Vagina (tissue), 2 donors: ENCODE measurements at regions not wholly inside any gene's neighbourhood (a gene's known extent, or its start where the extent isn't known, plus 50 kb on each side); places are given as distances from the start of the nearest gene placed in this dataset.

Source experiments
- POLR2AphosphoS5 ChIP-seq, 2 donors: sonication (generic); formaldehyde crosslinking; IDR thresholded peaks; one replicate each; pipeline ENCODE4 v1.9.0; 2017; ENCODE audit warnings: antibody characterized with exemption in 2 of 2, mild to moderate bottlenecking in 2 of 2, low read depth in 1 of 2; ENCODE audit not compliant: insufficient read depth in 1 of 2
- TF ChIP-seq, protein P1 (sequence below), 3 experiments: fragments of 450-650 bp in 2 of 3; fragments of 200-600 bp in 1 of 3; sonication (generic) in 1 of 3; IDR thresholded peaks; one replicate each; pipeline ENCODE4 v1.5.1; 2017 to 2019; ENCODE audit warnings: antibody characterized with exemption in 3 of 3, mild to moderate bottlenecking in 2 of 3, moderate library complexity in 2 of 3

DNA sequence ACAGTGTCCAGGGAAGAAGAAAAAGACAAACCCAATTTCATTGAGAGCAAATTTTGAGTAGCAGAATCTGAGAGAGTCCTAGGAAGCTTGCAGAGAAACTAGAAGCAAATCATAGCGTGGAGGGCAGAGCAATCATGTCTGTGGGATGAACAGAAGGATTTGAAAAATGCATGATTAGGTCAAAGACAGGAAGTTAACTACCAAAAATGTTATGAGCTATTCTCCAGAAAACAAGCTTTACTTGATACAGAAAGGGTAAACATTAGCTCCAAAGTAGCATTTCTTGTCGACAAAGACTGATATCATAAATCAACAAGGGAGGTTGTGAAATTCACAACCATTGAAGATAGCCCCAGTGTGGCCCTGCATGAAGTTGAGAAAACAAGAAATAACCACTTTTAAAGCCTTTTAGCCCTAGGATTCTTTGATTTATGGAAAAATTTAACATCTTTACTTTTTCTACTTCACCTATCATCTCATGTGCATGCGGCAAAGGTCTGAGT, 97.7 kb upstream of the MEGF10 start:
- TF ChIP-seq POLR2AphosphoS5 (IDR thresholded peaks at IDR 0.05; ENCODE audit: insufficient read depth in 1 of 2, low read depth in 1 of 2) = no peak
- TF ChIP-seq, protein P1, sequence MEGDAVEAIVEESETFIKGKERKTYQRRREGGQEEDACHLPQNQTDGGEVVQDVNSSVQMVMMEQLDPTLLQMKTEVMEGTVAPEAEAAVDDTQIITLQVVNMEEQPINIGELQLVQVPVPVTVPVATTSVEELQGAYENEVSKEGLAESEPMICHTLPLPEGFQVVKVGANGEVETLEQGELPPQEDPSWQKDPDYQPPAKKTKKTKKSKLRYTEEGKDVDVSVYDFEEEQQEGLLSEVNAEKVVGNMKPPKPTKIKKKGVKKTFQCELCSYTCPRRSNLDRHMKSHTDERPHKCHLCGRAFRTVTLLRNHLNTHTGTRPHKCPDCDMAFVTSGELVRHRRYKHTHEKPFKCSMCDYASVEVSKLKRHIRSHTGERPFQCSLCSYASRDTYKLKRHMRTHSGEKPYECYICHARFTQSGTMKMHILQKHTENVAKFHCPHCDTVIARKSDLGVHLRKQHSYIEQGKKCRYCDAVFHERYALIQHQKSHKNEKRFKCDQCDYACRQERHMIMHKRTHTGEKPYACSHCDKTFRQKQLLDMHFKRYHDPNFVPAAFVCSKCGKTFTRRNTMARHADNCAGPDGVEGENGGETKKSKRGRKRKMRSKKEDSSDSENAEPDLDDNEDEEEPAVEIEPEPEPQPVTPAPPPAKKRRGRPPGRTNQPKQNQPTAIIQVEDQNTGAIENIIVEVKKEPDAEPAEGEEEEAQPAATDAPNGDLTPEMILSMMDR (IDR thresholded peaks at IDR 0.05) = no peak
